SK-N-SH (cell line): ENCODE measurements at regions not wholly inside any gene's neighbourhood (a gene's known extent, or its start where the extent isn't known, plus 50 kb on each side); places are given as distances from the start of the nearest gene placed in this dataset.

ENCODE experiments used
- CTCF ChIA-PET: fragments of 300-600, 350-600 bp; formaldehyde crosslinking; extraction: SDS; loops from one replicate; lab custom pipeline; 2021; lab: Yijun Ruan, JAX
- POLR2A ChIA-PET: fragments of 350-600 bp; sonication (Branson Sonifier 250); formaldehyde crosslinking; extraction: SDS; loops from one replicate; lab custom pipeline; 2020; ENCODE audit warnings: antibody characterized with exemption, inconsistent platforms; lab: Yijun Ruan, JAX
- DNase-seq: peaks from one replicate; pipeline ENCODE4 v3.0.0; 2012
- H2AFZ ChIP-seq: fragments of 200-600 bp; sonication (generic); 2 replicates; pipeline ENCODE4 v1.8.1; 2016; ENCODE audit warnings: antibody characterized with exemption, mild to moderate bottlenecking, low read depth
- H3F3A ChIP-seq: fragments of 200-600 bp; sonication (generic); replicated peaks from 2 replicates; pipeline ENCODE3; 2016; ENCODE audit warnings: antibody characterized with exemption, mild to moderate bottlenecking; ENCODE audit not compliant: insufficient read depth
- H3K27ac ChIP-seq, 2 experiments: fragments of 200-500 bp in 1 of 2; fragments of 200-600 bp in 1 of 2; sonication (Bioruptor generic) in 1 of 2; sonication (generic), shearing (Covaris generic) in 1 of 2; 2 replicates each; pipeline versions ENCODE4 v1.5.1 to v1.6.1; 2014 to 2016; ENCODE audit warnings: low read depth in 2 of 2, inconsistent platforms in 1 of 2, low read length in 1 of 2, mild to moderate bottlenecking in 1 of 2, mixed read lengths in 1 of 2
- H3K27me3 ChIP-seq: fragments of 200-600 bp; sonication (generic), shearing (Covaris generic); 2 replicates; pipeline ENCODE4 v1.6.1; 2016; ENCODE audit warnings: mixed run types; ENCODE audit not compliant: insufficient read depth
- H3K36me3 ChIP-seq, 2 experiments: fragments of 200-500 bp in 1 of 2; fragments of 200-600 bp in 1 of 2; sonication (Bioruptor generic) in 1 of 2; sonication (generic) in 1 of 2; replicated peaks in 1 of 2; 2 replicates each; pipeline versions ENCODE3 to v1.5.1; 2014 to 2016; ENCODE audit warnings: low read length in 1 of 2, mild to moderate bottlenecking in 1 of 2; ENCODE audit not compliant: insufficient read depth in 2 of 2, control insufficient read depth in 1 of 2
- H3K4me1 ChIP-seq, 2 experiments: fragments of 200-500 bp in 1 of 2; fragments of 200-600 bp in 1 of 2; sonication (Bioruptor generic) in 1 of 2; sonication (generic), shearing (Covaris generic) in 1 of 2; 2 replicates each; pipeline versions ENCODE4 v1.5.1 to v1.6.1; 2014 to 2016; ENCODE audit warnings: low read depth in 1 of 2, low read length in 1 of 2, mixed run types in 1 of 2; ENCODE audit not compliant: insufficient read depth in 2 of 2, control insufficient read depth in 1 of 2
- H3K4me2 ChIP-seq: fragments of 200-600 bp; sonication (generic), shearing (Covaris generic); 2 replicates; pipeline ENCODE4 v1.6.1; 2017; ENCODE audit warnings: mixed run types
- H3K4me3 ChIP-seq, 2 experiments: fragments of 200-500 bp in 1 of 2; fragments of 200-600 bp in 1 of 2; sonication (Bioruptor generic) in 1 of 2; sonication (generic), shearing (Covaris generic) in 1 of 2; 2 replicates each; pipeline versions ENCODE4 v1.5.1 to v1.8.1; 2014 to 2016; ENCODE audit warnings: low read depth in 2 of 2, inconsistent platforms in 1 of 2, low read length in 1 of 2, mild to moderate bottlenecking in 1 of 2, mixed read lengths in 1 of 2, moderate library complexity in 1 of 2
- H3K79me2 ChIP-seq: fragments of 200-600 bp; sonication (generic); 2 replicates; pipeline ENCODE4 v1.8.1; 2017; ENCODE audit warnings: mild to moderate bottlenecking; ENCODE audit not compliant: insufficient read depth
- H3K9ac ChIP-seq: fragments of 200-600 bp; sonication (generic); 2 replicates; pipeline ENCODE4 v1.6.1; 2017; ENCODE audit warnings: mixed run types
- H3K9me2 ChIP-seq: fragments of 200-600 bp; sonication (generic); 2 replicates; pipeline ENCODE4 v1.6.1; 2017; ENCODE audit warnings: mixed run types
- H3K9me3 ChIP-seq: fragments of 200-600 bp; sonication (generic); 2 replicates; pipeline ENCODE4 v1.6.1; 2017; ENCODE audit warnings: mixed run types, mild to moderate bottlenecking, moderate library complexity
- H4K20me1 ChIP-seq: fragments of 200-600 bp; sonication (generic); 2 replicates; pipeline ENCODE4 v1.6.1; 2017; ENCODE audit warnings: mild to moderate bottlenecking, mixed run types; ENCODE audit not compliant: insufficient read depth
- FOSL2 ChIP-seq: IDR thresholded peaks from 2 replicates; pipeline ENCODE4 v1.4.0; 2012; ENCODE audit warnings: low read depth, mild to moderate bottlenecking, moderate library complexity, borderline replicate concordance
- MAX ChIP-seq: IDR thresholded peaks from 2 replicates; pipeline ENCODE4 v1.4.0; 2012; ENCODE audit warnings: low read depth
- MEF2A ChIP-seq: IDR thresholded peaks from 2 replicates; pipeline ENCODE4 v1.4.0; 2012; ENCODE audit warnings: low read depth, borderline replicate concordance
- NRF1 ChIP-seq: IDR thresholded peaks from 2 replicates; pipeline ENCODE4 v1.6.1; 2012; ENCODE audit warnings: low read depth, mild to moderate bottlenecking, low read length
- PBX3 ChIP-seq: IDR thresholded peaks from 2 replicates; pipeline ENCODE4; 2012
- RAD21 ChIP-seq: IDR thresholded peaks from 2 replicates; pipeline ENCODE4 v1.6.1; 2012; ENCODE audit warnings: mild to moderate bottlenecking, low read length
- RXRA ChIP-seq: IDR thresholded peaks from 2 replicates; pipeline ENCODE4 v1.4.0; 2012; ENCODE audit warnings: low read depth, mild to moderate bottlenecking, borderline replicate concordance
- SIN3A ChIP-seq: IDR thresholded peaks from 2 replicates; pipeline ENCODE4 v1.6.1; 2012; ENCODE audit warnings: low read depth, mild to moderate bottlenecking, low read length, moderate library complexity, borderline replicate concordance
- SMC3 ChIP-seq: IDR thresholded peaks from 2 replicates; pipeline ENCODE4 v1.6.1; 2012; ENCODE audit warnings: low read depth, low read length, improper control_type of control experiment
- ZBTB33 ChIP-seq: IDR thresholded peaks from 2 replicates; pipeline ENCODE4 v1.4.0; 2012; ENCODE audit warnings: low read depth, borderline replicate concordance
- WGBS: methylation state at CpG from one replicate; pipeline ENCODE4 v1.1.6; 2017; ENCODE audit warnings: low lambda C conversion rate; 5-methylcytosine and 5-hydroxymethylcytosine counted together
- TF ChIP-seq, protein P1 (sequence below): fragments of 200-600 bp; sonication (generic); IDR thresholded peaks from 2 replicates; pipeline ENCODE4 v1.6.1; 2017; ENCODE audit warnings: antibody characterized with exemption, mild to moderate bottlenecking, moderate library complexity
- TF ChIP-seq, protein P2 (sequence below): fragments of 150-350 bp; IDR thresholded peaks from 2 replicates; pipeline ENCODE4 v1.6.1; 2016; ENCODE audit warnings: mild to moderate bottlenecking, low read depth, low read length

- no peak for TF ChIP-seq SIN3A
- TF ChIP-seq RAD21, result peak; percentile 89
- TF ChIP-seq, protein P1, sequence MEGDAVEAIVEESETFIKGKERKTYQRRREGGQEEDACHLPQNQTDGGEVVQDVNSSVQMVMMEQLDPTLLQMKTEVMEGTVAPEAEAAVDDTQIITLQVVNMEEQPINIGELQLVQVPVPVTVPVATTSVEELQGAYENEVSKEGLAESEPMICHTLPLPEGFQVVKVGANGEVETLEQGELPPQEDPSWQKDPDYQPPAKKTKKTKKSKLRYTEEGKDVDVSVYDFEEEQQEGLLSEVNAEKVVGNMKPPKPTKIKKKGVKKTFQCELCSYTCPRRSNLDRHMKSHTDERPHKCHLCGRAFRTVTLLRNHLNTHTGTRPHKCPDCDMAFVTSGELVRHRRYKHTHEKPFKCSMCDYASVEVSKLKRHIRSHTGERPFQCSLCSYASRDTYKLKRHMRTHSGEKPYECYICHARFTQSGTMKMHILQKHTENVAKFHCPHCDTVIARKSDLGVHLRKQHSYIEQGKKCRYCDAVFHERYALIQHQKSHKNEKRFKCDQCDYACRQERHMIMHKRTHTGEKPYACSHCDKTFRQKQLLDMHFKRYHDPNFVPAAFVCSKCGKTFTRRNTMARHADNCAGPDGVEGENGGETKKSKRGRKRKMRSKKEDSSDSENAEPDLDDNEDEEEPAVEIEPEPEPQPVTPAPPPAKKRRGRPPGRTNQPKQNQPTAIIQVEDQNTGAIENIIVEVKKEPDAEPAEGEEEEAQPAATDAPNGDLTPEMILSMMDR, result peak; percentile 73
- peak; percentile 79 for TF ChIP-seq SMC3
- no peak for TF ChIP-seq RXRA
- TF ChIP-seq ZBTB33, result no peak
- no peak for TF ChIP-seq NRF1
- no peak for TF ChIP-seq MAX
- Histone ChIP-seq H2AFZ (no peak overlapping the region), H3K27ac (no peak overlapping the region), H3K9me2 (no peaks in the 10 kb centered on the region), H3K4me2 (no peak overlapping the region), H3K9me3 (no peaks in the 10 kb centered on the region), H3K79me2 (no peaks in the 10 kb centered on the region), H3K4me3 (no peak overlapping the region; a peak in 1 of 4 replicates), H3K36me3 (no peaks in the 10 kb centered on the region), H4K20me1 (no peaks in the 10 kb centered on the region), H3K27me3 (no peaks in the 10 kb centered on the region), H3F3A (no peaks in the 10 kb centered on the region), H3K4me1 (no peaks in the 10 kb centered on the region), H3K9ac (no peak overlapping the region)
- WGBS, result 35% methylated on average over 12 of the region's 12 CpGs
- ChIA-PET CTCF (interaction anchor here (0.6 to 2.4 kb wide), 12 partner anchors 12 to 1100 kb away, joined by 3 to 13 read pairs (median 4); no protein-coding TSS in a partner anchor), POLR2A (no interaction called here)
- peak; percentile 80 for DNase-seq
These were observed 542.3 kb downstream of the QKI start for GRCh38 chr6:163956571-163957407.

GRCh38 chr6:163955756-163956155 is 541.2 kb downstream of the QKI start:
- ChIA-PET CTCF (interaction anchor here (0.6 to 1.4 kb wide), 8 partner anchors 11 to 1961 kb away, joined by 3 to 4 read pairs (median 3); no protein-coding TSS in a partner anchor), POLR2A (no interaction called here)
- no peaks in the 10 kb centered on the region for H3K79me2 ChIP-seq
- H2AFZ ChIP-seq, result no peak overlapping the region
- H3K36me3 ChIP-seq, result no peaks in the 10 kb centered on the region
- no peak overlapping the region for H3K9ac ChIP-seq
- H3K4me2 ChIP-seq, result no peak overlapping the region
- H4K20me1 ChIP-seq, result no peaks in the 10 kb centered on the region
- H3K27me3 ChIP-seq, result no peaks in the 10 kb centered on the region
- 45% methylated on average over 4 of the region's 4 CpGs for WGBS
- DNase-seq, result no peak
- H3K9me2 ChIP-seq, result no peaks in the 10 kb centered on the region
- H3K4me3 ChIP-seq, result no peak overlapping the region
- no peaks in the 10 kb centered on the region for H3F3A ChIP-seq
- H3K9me3 ChIP-seq, result no peaks in the 10 kb centered on the region
- H3K27ac ChIP-seq, result no peak overlapping the region
- H3K4me1 ChIP-seq, result no peaks in the 10 kb centered on the region
- TF ChIP-seq, protein P2, sequence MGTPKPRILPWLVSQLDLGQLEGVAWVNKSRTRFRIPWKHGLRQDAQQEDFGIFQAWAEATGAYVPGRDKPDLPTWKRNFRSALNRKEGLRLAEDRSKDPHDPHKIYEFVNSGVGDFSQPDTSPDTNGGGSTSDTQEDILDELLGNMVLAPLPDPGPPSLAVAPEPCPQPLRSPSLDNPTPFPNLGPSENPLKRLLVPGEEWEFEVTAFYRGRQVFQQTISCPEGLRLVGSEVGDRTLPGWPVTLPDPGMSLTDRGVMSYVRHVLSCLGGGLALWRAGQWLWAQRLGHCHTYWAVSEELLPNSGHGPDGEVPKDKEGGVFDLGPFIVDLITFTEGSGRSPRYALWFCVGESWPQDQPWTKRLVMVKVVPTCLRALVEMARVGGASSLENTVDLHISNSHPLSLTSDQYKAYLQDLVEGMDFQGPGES, result no peak
- TF ChIP-seq NRF1 (no peak), MEF2A (no peak), ZBTB33 (no peak), RAD21 (no peak), MAX (no peak), PBX3 (no peak), FOSL2 (no peak)
- TF ChIP-seq, protein P1, result no peak
